Suprapubic skin (tissue), 3 donors: ENCODE measurements at regions not wholly inside any gene's neighbourhood (a gene's known extent, or its start where the extent isn't known, plus 50 kb on each side); places are given as distances from the start of the nearest gene placed in this dataset.

Experiments
- CTCF ChIP-seq, 2 donors: fragments of 200-600 bp in 1 of 2; fragments of 450-650 bp in 1 of 2; sonication (generic) in 1 of 2; IDR thresholded peaks; one replicate each; pipeline ENCODE4 v1.5.1; 2016 to 2019; ENCODE audit warnings: antibody characterized with exemption in 2 of 2, mild to moderate bottlenecking in 1 of 2, moderate library complexity in 1 of 2
- POLR2AphosphoS5 ChIP-seq, 3 donors: sonication (generic); formaldehyde crosslinking; IDR thresholded peaks; one replicate each; pipeline ENCODE4 v1.6.1; 2017; ENCODE audit warnings: antibody characterized with exemption in 3 of 3

- TF ChIP-seq CTCF (IDR thresholded peaks at IDR 0.05) (no peak), POLR2AphosphoS5 (IDR thresholded peaks at IDR 0.05) (no peak)
These were observed 1667.8 kb downstream of the PLA2G4A start for GRCh38 chr1:188496506-188496905.
